Immature natural killer cell (primary cell): ENCODE measurements at regions not wholly inside any gene's neighbourhood (a gene's known extent, or its start where the extent isn't known, plus 50 kb on each side); places are given as distances from the start of the nearest gene placed in this dataset.

Experiments
- DNase-seq, 3 donors: peaks; one replicate each; pipeline ENCODE4 v3.0.0; 2022; ENCODE audit warnings: mixed read lengths in 1 of 3
- H3K27ac Mint-ChIP-seq, 6 donors: one replicate each; pipeline ENCODE4 v1.8.0; 2020; ENCODE audit warnings: mixed read lengths in 6 of 6, mild to moderate bottlenecking in 5 of 6, inconsistent platforms in 4 of 6, moderate library complexity in 3 of 6
- H3K27me3 Mint-ChIP-seq, 3 donors: one replicate each; pipeline ENCODE4 v1.8.0; 2020 to 2021; ENCODE audit warnings: low read depth in 3 of 3, mild to moderate bottlenecking in 3 of 3, mixed read lengths in 3 of 3, moderate library complexity in 3 of 3, inconsistent platforms in 1 of 3
- H3K36me3 Mint-ChIP-seq, 3 donors: one replicate each; pipeline ENCODE4 v1.8.0; 2020; ENCODE audit warnings: mixed read lengths in 3 of 3, inconsistent platforms in 2 of 3, mild to moderate bottlenecking in 2 of 3
- H3K4me1 Mint-ChIP-seq, 2 donors: one replicate each; pipeline ENCODE4 v1.8.0; 2020; ENCODE audit warnings: inconsistent platforms in 2 of 2, mild to moderate bottlenecking in 2 of 2, mixed read lengths in 2 of 2, moderate library complexity in 1 of 2
- H3K4me3 Mint-ChIP-seq, 5 donors: one replicate each; pipeline ENCODE4 v1.8.0; 2020; ENCODE audit warnings: mild to moderate bottlenecking in 5 of 5, mixed read lengths in 5 of 5, inconsistent platforms in 3 of 5, moderate library complexity in 3 of 5
- H3K9me3 Mint-ChIP-seq, 6 donors: one replicate each; pipeline ENCODE4 v1.8.0; 2020; ENCODE audit warnings: mild to moderate bottlenecking in 6 of 6, mixed read lengths in 6 of 6, inconsistent platforms in 4 of 6, moderate library complexity in 3 of 6

- Mint-ChIP-seq H3K36me3 (no peaks in the 10 kb centered on the region), H3K4me3 (no peak overlapping the region), H3K27ac (no peak overlapping the region), H3K27me3 (no peaks in the 10 kb centered on the region), H3K4me1 (no peaks in the 10 kb centered on the region), H3K9me3 (no peaks in the 10 kb centered on the region)
- no peak for DNase-seq
Observed at GRCh38 chr11:127281534-127281933, 281.0 kb upstream of the KIRREL3 start.

- Mint-ChIP-seq H3K4me1 (no peaks in the 10 kb centered on the region), H3K9me3 (peaks cover 0 to 3% (median 0%) of the 10 kb centered on the region in 6 donors), H3K27ac (no peak overlapping the region), H3K36me3 (no peaks in the 10 kb centered on the region), H3K27me3 (peaks cover 0 to 2% (median 0%) of the 10 kb centered on the region in 3 donors), H3K4me3 (no peak overlapping the region)
- no peak for DNase-seq
Observed at GRCh38 chr11:127275774-127276173, 275.2 kb upstream of the KIRREL3 start.

- no peak overlapping the region for H3K27ac Mint-ChIP-seq
- peaks cover 1 to 4% (median 2%) of the 10 kb centered on the region in 3 donors for H3K27me3 Mint-ChIP-seq
- no peak overlapping the region for H3K4me3 Mint-ChIP-seq
- H3K4me1 Mint-ChIP-seq, result no peaks in the 10 kb centered on the region
- H3K36me3 Mint-ChIP-seq, result no peaks in the 10 kb centered on the region
- no peak for DNase-seq
- H3K9me3 Mint-ChIP-seq, result peaks cover 0 to 3% (median 0%) of the 10 kb centered on the region in 6 donors
Observed at GRCh38 chr11:127274328-127274676, 273.7 kb upstream of the KIRREL3 start.

GRCh38 chr11:127273593-127274327 lies 273.2 kb upstream of the KIRREL3 start:
- Mint-ChIP-seq H3K27me3 (peaks cover 1 to 4% (median 2%) of the 10 kb centered on the region in 3 donors), H3K36me3 (no peaks in the 10 kb centered on the region), H3K4me3 (no peak overlapping the region), H3K9me3 (peaks cover 0 to 3% (median 0%) of the 10 kb centered on the region in 6 donors), H3K4me1 (no peaks in the 10 kb centered on the region), H3K27ac (no peak overlapping the region)
- DNase-seq, result no peak

GRCh38 chr11:127270851-127271250 lies 270.3 kb upstream of the KIRREL3 start:
- H3K4me3 Mint-ChIP-seq, result no peak overlapping the region
- peaks cover 0 to 4% (median 3%) of the 10 kb centered on the region in 3 donors for H3K27me3 Mint-ChIP-seq
- H3K27ac Mint-ChIP-seq, result no peak overlapping the region
- peaks cover 0 to 3% (median 0%) of the 10 kb centered on the region in 6 donors for H3K9me3 Mint-ChIP-seq
- H3K4me1 Mint-ChIP-seq, result no peaks in the 10 kb centered on the region
- H3K36me3 Mint-ChIP-seq, result no peaks in the 10 kb centered on the region
- DNase-seq, result no peak

- Mint-ChIP-seq H3K36me3 (no peaks in the 10 kb centered on the region), H3K4me3 (no peak overlapping the region), H3K27ac (no peak overlapping the region), H3K9me3 (peaks cover 0 to 3% (median 0%) of the 10 kb centered on the region in 6 donors), H3K4me1 (no peaks in the 10 kb centered on the region), H3K27me3 (peaks cover 0 to 4% (median 3%) of the 10 kb centered on the region in 3 donors)
- no peak for DNase-seq
Observed at GRCh38 chr11:127269911-127270310, 269.3 kb upstream of the KIRREL3 start.

GRCh38 chr11:127268932-127269331 lies 268.4 kb upstream of the KIRREL3 start:
- no peaks in the 10 kb centered on the region for H3K36me3 Mint-ChIP-seq
- DNase-seq, result no peak
- peaks cover 0 to 2% (median 0%) of the 10 kb centered on the region in 6 donors for H3K9me3 Mint-ChIP-seq
- H3K27ac Mint-ChIP-seq, result no peak overlapping the region
- peaks cover 0 to 4% (median 3%) of the 10 kb centered on the region in 3 donors for H3K27me3 Mint-ChIP-seq
- H3K4me1 Mint-ChIP-seq, result no peaks in the 10 kb centered on the region
- H3K4me3 Mint-ChIP-seq, result no peak overlapping the region

GRCh38 chr11:127268521-127268920 lies 268.0 kb upstream of the KIRREL3 start:
- Mint-ChIP-seq H3K9me3 (peaks cover 0 to 2% (median 0%) of the 10 kb centered on the region in 6 donors), H3K4me1 (no peaks in the 10 kb centered on the region), H3K27me3 (peaks cover 0 to 4% (median 3%) of the 10 kb centered on the region in 3 donors)

GRCh38 chr11:127259102-127259501 lies 258.5 kb upstream of the KIRREL3 start:
- peaks cover 0 to 7% (median 0%) of the 10 kb centered on the region in 3 donors for H3K27me3 Mint-ChIP-seq
- H3K27ac Mint-ChIP-seq, result no peak overlapping the region
- no peak overlapping the region for H3K4me3 Mint-ChIP-seq
- H3K9me3 Mint-ChIP-seq, result peaks cover 0 to 5% (median 0%) of the 10 kb centered on the region in 6 donors
- no peak for DNase-seq
- no peaks in the 10 kb centered on the region for H3K4me1 Mint-ChIP-seq
- H3K36me3 Mint-ChIP-seq, result peaks cover 0 to 4% (median 0%) of the 10 kb centered on the region in 3 donors

More at GRCh38 chr11:127268521-127268920, 268.0 kb upstream of the KIRREL3 start:
- DNase-seq, result no peak
- Mint-ChIP-seq H3K4me3 (no peak overlapping the region), H3K36me3 (no peaks in the 10 kb centered on the region), H3K27ac (no peak overlapping the region)

GRCh38 chr11:127255209-127255608 lies 254.6 kb upstream of the KIRREL3 start:
- peaks cover 0 to 4% (median 0%) of the 10 kb centered on the region in 6 donors for H3K9me3 Mint-ChIP-seq
- H3K27me3 Mint-ChIP-seq, result peaks cover 0 to 2% (median 0%) of the 10 kb centered on the region in 3 donors
- no peak for DNase-seq
- H3K36me3 Mint-ChIP-seq, result no peaks in the 10 kb centered on the region
- no peak overlapping the region for H3K4me3 Mint-ChIP-seq
- H3K4me1 Mint-ChIP-seq, result peaks cover 0 to 2% of the 10 kb centered on the region in 2 donors
- no peak overlapping the region for H3K27ac Mint-ChIP-seq

GRCh38 chr11:127252321-127252720 lies 251.8 kb upstream of the KIRREL3 start:
- Mint-ChIP-seq H3K9me3 (peaks cover 0 to 4% (median 0%) of the 10 kb centered on the region in 6 donors), H3K4me1 (peaks cover 0 to 2% of the 10 kb centered on the region in 2 donors), H3K4me3 (no peak overlapping the region), H3K27me3 (no peaks in the 10 kb centered on the region), H3K36me3 (no peaks in the 10 kb centered on the region), H3K27ac (no peak overlapping the region)
- DNase-seq, result no peak

GRCh38 chr11:127249576-127249975 lies 249.0 kb upstream of the KIRREL3 start:
- Mint-ChIP-seq H3K4me3 (no peak overlapping the region), H3K36me3 (no peaks in the 10 kb centered on the region)

GRCh38 chr11:127248476-127248875 lies 247.9 kb upstream of the KIRREL3 start:
- H3K27ac Mint-ChIP-seq, result no peak overlapping the region
- H3K9me3 Mint-ChIP-seq, result peaks cover 0 to 4% (median 0%) of the 10 kb centered on the region in 6 donors
- H3K36me3 Mint-ChIP-seq, result no peaks in the 10 kb centered on the region
- no peak overlapping the region for H3K4me3 Mint-ChIP-seq
- DNase-seq, result no peak
- peaks cover 0 to 5% (median 4%) of the 10 kb centered on the region in 3 donors for H3K27me3 Mint-ChIP-seq
- H3K4me1 Mint-ChIP-seq, result peaks cover 0 to 2% of the 10 kb centered on the region in 2 donors

More at GRCh38 chr11:127249576-127249975, 249.0 kb upstream of the KIRREL3 start:
- Mint-ChIP-seq H3K9me3 (peaks cover 0 to 4% (median 0%) of the 10 kb centered on the region in 6 donors), H3K27ac (no peak overlapping the region), H3K27me3 (peaks cover 0 to 5% (median 0%) of the 10 kb centered on the region in 3 donors), H3K4me1 (peaks cover 0 to 2% of the 10 kb centered on the region in 2 donors)
- no peak for DNase-seq

GRCh38 chr11:127247261-127247851 lies 246.8 kb upstream of the KIRREL3 start:
- H3K4me1 Mint-ChIP-seq, result peaks cover 0 to 2% of the 10 kb centered on the region in 2 donors
- H3K27me3 Mint-ChIP-seq, result peaks cover 0 to 5% (median 4%) of the 10 kb centered on the region in 3 donors
- no peak overlapping the region for H3K4me3 Mint-ChIP-seq
- no peaks in the 10 kb centered on the region for H3K36me3 Mint-ChIP-seq
- H3K9me3 Mint-ChIP-seq, result peaks cover 0 to 3% (median 0%) of the 10 kb centered on the region in 6 donors
- no peak overlapping the region for H3K27ac Mint-ChIP-seq
- no peak for DNase-seq
